ENCODE measurements at regions not wholly inside any gene's neighbourhood (a gene's known extent, or its start where the extent isn't known, plus 50 kb on each side); places are given as distances from the start of the nearest gene placed in this dataset.

GRCh38 chr16:51487880-51488279 lies 336.8 kb upstream of the SALL1 start:
- no peak for DNase-seq (ENCODE audit: low read depth in 2 of 2)

- no peak for DNase-seq (ENCODE audit: low read depth in 2 of 2)
Measured at GRCh38 chr16:51474414-51475091, 323.5 kb upstream of the SALL1 start.

DNA sequence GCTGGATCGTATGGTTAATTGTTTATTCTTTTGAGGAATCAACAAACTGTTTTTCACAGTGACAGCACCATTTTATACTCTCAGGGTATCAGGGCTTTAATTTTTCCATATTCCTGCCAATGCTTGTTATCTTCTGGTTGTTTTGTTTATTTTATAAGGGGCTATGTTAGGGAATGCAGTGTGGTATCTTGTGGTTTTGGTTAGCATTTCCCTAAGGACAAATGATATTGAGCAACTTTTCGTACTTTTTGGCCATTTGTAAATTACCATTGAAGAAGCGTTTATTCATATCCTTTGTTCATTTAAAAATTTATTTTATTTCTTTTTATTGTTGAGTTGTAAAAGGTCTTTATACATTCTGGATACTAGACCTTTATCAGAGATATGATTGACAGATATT lies 322.0 kb upstream of the SALL1 start:
- DNase-seq (ENCODE audit: low read depth in 2 of 2) = no peak

DNA sequence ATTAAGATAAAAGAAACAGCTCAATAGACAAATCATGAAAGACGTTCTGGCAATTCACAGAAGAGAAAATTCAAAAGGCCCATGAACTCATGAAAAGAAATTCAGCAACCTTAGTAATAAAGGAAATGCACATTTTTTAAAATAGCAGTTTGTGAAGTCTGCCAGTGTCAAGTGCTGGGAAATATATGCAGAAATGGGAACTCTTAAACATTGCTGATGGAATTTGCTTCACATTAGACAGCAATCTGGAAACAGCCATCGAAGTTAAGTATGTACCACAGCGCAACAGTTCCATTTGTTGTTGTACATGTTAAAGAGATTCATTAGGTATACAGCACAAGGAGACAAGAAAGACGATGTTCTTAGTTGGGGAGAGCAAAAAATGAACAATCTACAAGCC lies 319.4 kb upstream of the SALL1 start:
- DNase-seq (ENCODE audit: low read depth in 2 of 2) = no peak

- DNase-seq (ENCODE audit: low read depth in 2 of 2) = no peak
Measured at GRCh38 chr16:51464996-51465395, 313.9 kb upstream of the SALL1 start.

DNA sequence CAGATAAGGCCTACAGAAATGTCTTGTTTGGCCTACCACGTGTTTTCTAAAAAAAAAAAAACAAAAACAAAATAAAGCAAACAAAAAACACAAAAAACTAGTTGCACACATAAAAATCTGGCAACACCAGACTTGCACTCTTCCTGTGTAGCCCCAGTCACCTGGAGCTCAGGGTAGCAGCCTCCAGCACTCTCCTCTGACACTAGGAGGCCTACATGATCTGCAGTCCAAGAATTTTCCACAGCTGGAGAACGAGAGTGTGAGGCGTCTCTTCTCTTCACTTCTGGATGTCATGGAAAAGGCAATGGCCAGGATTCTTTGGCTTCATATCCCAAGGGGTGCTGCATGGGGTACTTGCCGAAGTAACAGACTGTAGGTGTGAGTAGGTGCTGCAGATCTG lies 310.2 kb upstream of the SALL1 start:
- no peak for DNase-seq (ENCODE audit: low read depth in 2 of 2)

DNA sequence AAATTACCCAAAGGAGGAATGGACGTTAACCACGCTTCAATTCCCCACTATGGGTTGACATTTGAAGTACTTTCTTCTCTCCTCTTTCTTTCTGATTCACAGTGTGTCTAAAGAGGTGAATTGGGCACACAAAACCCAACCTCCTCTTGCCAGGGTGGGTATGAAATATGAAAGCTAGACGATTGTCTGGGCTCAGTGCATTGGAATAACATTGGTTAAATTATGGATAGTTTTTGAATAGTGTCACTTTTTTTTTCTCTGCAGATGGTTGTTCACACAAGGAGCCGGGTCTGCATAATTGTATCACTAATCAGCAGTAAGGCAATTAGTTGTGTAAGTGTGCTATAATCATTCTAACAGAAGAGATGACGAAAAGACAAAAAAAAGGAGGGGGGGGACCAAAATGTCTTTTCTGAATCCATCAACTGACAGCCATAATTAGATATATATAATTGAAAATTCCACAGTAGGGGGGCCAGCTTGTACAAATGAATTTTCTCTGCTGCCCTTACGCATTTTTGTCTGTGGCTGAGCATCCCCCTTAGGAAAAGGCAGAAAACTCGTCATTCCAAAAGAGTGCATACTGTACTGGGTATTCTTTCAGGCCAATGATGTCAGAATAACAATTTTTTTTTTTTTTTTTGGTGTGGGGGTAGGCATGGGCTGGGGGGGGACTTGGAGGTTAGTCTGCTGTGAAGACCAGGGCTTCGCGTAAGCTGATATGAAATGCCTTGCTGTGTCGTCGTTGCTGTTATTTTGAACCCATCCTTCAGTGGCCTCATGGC lies 307.5 kb upstream of the SALL1 start:
- DNase-seq (ENCODE audit: low read depth in 2 of 2) = no peak

DNA sequence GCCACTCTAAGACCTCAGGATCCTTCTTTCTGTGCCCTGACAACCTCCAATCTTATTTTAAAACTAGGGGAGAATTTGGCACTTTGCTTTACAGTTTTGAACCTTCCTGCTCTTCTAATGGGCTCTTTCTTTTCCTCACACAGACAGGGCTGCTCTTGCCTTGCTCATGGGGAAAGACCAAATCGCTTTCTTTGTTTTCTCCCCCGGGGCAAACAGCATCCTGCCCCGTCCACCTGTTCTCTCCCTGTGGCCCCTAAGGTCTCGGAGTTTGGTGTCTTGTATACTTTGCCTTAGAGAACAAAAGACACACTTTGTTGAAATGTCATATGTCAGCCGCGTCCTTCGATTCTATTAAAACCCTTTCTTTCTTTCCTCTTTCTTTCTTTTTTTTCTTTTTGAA lies 306.7 kb upstream of the SALL1 start:
- no peak for DNase-seq (ENCODE audit: low read depth in 2 of 2)

DNA sequence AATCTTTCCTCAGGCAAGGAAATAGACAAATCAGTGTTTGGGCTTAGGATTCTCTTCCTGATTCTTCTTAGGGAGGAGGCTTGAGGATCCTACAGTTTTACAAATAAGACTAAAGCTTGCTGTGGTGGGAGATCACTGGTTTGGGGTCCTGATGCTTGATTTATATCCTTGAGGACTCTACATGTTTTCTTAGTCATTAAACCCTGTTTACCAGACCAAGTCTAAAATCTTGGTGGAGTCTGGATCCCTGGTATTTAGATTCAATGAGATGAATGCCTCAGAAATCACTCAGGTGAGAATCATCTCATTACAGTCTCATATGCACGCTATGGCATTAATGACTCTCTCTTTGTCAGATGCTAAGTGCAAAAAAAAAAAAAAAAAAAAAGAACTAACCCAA lies 304.3 kb upstream of the SALL1 start:
- DNase-seq (ENCODE audit: low read depth in 2 of 2) = no peak

- no peak for DNase-seq (ENCODE audit: low read depth in 2 of 2)
Measured at GRCh38 chr16:51453251-51453650, 302.2 kb upstream of the SALL1 start.

- no peak for DNase-seq (ENCODE audit: low read depth in 2 of 2)
Measured at GRCh38 chr16:51450909-51451308, 299.8 kb upstream of the SALL1 start.

- DNase-seq (ENCODE audit: low read depth in 2 of 2) = no peak
Measured at GRCh38 chr16:51450376-51450775, 299.3 kb upstream of the SALL1 start.

- no peak for DNase-seq (ENCODE audit: low read depth in 2 of 2)
Measured at GRCh38 chr16:51449441-51449840, 298.4 kb upstream of the SALL1 start.

DNA sequence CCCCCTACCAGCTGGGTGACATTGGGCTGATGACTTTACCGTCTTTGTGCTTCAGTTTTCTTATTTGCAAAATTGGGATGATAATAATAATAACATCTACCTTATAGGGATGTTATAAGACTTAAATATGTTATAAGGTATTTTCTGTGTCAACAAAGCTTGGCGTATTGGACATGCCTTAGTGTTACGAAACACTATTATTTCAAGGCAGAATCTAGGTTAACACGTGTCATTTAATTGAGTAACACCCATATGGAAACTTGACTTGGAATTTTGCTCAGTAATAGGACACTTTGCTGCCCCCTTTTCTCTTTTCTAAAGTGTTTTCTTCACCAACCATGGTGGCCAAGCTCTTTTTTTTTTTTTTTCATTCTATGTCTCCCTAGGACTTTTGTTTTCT lies 294.2 kb upstream of the SALL1 start:
- no peak for DNase-seq (ENCODE audit: low read depth in 2 of 2)

GRCh38 chr16:51443934-51444333 lies 292.9 kb upstream of the SALL1 start:
- DNase-seq (ENCODE audit: low read depth in 2 of 2) = no peak

DNA sequence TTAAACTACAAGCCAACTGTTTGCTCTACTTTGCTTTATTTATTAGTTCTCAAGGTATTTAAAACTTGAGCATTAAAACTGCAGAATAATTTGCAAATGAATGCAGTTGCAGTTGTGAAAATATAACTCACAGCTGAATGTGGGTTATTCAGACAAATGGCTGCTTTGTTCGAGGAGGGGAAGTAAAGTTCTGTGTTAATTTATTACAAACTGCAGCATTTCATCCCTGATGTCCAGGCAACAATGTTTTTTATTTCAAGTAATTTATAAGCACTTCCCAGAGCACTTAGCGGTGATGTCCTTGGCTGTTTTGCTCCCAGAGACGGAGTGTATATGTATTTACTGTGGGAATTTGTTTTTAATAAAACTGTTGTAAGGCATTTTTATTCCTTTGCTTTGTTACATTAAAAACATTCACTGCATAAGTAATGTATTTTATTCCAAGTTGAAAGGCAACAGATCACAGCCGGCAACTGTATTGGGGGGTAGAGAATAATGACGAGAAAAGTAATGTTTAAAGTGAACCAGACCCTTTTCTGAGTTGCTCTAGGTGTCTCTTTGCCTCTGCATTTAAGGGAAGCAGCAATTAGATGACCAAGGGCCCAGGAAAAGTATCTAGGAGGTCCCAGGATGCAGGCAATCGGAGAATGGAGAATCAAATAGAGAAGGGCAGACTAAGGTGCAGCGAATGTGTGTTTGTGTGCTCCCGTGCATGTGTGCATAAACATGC lies 291.2 kb upstream of the SALL1 start:
- no peak for DNase-seq (ENCODE audit: low read depth in 2 of 2)

DNA sequence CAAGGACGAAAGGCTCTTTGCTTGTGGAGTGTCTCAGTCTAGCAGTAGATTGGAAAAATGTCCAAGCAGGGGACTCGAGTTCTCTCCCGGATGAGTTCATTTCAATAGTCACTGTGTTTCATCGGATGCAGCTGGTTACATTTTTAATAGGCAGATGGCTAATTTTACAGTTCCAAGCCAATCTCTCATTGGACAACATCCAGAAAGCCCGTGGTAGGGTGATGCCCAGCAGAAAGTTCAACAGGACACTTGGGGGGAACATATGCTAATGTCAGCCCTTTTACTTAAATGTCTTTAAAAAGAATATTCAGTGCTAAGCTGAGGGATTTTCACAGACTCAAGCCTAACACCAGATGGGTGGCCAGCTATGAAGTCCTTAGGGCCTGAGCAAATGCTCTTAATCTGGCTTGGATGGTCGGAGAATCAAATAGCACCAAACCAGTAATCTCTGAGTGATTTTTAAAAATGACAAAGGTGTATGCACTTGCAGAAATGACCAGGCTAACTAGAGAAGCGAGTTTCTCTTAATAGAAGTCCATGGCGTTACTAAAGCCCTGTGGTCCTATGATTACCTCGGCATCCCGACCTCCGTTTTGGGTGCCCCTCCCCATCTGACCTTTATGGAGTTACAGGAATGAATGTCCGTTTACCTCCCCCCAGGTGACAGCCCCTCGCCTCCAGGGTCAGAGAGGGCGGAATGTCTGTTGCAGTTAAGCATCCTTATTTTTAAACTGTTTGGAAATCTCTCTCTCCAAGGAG lies 289.2 kb upstream of the SALL1 start:
- DNase-seq (ENCODE audit: low read depth in 2 of 2) = no peak

- DNase-seq (ENCODE audit: low read depth in 2 of 2) = no peak
Measured at GRCh38 chr16:51439271-51439670, 288.2 kb upstream of the SALL1 start.

DNA sequence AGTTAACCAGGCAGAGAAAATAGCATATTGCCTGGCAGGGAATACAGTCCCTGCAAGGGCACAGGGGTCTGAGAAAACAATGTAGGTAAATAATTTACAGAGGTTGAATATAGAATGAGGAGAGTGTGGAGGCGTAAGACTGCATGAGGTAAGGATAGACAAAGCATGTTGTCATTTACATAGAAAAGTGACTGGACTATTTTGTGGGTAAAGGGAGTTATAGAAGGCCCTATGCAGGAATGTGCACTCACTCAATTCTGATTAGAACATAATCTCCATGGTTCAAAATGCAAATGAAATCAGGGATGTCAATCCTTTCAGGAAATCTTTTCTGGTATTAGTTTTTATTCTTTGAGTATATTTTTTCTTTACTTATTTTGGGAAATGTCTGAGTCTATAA lies 285.7 kb upstream of the SALL1 start:
- no peak for DNase-seq (ENCODE audit: low read depth in 2 of 2)

- no peak for DNase-seq (ENCODE audit: low read depth in 2 of 2)
Measured at GRCh38 chr16:51434567-51435198, 283.6 kb upstream of the SALL1 start.

GRCh38 chr16:51433599-51433998 lies 282.5 kb upstream of the SALL1 start:
- DNase-seq (ENCODE audit: low read depth in 2 of 2) = no peak

Measured in fibroblast of skin of left biceps (primary cell).